ENCODE measurements at regions not wholly inside any gene's neighbourhood (a gene's known extent, or its start where the extent isn't known, plus 50 kb on each side); places are given as distances from the start of the nearest gene placed in this dataset.

DNA sequence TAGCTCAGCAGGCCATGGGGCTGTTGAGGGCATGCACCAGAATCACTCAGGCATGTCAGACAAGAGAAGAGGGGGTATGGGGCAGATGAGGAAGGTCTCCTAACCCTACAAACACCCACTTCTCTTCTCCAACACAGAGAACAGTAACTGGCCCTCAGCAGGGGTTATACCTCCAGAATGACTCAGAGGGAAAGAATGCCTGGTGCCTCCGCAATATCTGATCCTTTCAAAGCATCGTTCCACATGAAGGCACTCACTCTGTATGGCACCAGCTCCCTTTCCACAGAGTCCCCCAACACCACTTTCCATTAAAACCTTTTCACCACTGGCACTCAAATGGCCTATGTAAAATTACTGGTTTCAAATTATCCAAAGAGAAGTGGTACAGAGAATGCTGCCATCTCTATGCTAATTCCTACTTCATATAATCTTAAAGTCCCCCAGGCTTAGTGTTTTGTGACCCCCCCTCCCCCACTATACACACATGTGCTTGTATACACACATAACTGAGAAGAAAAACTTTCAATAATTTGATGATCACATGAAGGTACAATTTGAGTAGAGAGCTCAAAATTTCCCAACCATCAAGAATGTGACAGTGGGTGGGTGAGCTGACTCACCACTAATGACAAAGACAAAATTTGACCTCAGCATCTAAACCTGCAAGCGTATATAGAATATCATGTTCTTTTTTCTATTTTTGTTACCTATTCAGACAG, 91.5 kb downstream of the SIPA1L2 start:
- no peak overlapping the region for H3K4me3 ChIP-seq (ENCODE audit: low read depth in 1 of 2, low read length in 1 of 2)
- H3K4me1 ChIP-seq (ENCODE audit: control insufficient read depth in 1 of 2, insufficient read depth in 1 of 2, low read depth in 1 of 2, low read length in 1 of 2) = no peaks in the 10 kb centered on the region
- H3K9me3 ChIP-seq = no peaks in the 10 kb centered on the region
- no peak overlapping the region for H3K27ac ChIP-seq
- H3K27me3 ChIP-seq = no peaks in the 10 kb centered on the region
- TF ChIP-seq, protein P1, sequence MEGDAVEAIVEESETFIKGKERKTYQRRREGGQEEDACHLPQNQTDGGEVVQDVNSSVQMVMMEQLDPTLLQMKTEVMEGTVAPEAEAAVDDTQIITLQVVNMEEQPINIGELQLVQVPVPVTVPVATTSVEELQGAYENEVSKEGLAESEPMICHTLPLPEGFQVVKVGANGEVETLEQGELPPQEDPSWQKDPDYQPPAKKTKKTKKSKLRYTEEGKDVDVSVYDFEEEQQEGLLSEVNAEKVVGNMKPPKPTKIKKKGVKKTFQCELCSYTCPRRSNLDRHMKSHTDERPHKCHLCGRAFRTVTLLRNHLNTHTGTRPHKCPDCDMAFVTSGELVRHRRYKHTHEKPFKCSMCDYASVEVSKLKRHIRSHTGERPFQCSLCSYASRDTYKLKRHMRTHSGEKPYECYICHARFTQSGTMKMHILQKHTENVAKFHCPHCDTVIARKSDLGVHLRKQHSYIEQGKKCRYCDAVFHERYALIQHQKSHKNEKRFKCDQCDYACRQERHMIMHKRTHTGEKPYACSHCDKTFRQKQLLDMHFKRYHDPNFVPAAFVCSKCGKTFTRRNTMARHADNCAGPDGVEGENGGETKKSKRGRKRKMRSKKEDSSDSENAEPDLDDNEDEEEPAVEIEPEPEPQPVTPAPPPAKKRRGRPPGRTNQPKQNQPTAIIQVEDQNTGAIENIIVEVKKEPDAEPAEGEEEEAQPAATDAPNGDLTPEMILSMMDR (IDR thresholded peaks at IDR 0.05) = no peak
- H3K36me3 ChIP-seq = no peaks in the 10 kb centered on the region

DNA sequence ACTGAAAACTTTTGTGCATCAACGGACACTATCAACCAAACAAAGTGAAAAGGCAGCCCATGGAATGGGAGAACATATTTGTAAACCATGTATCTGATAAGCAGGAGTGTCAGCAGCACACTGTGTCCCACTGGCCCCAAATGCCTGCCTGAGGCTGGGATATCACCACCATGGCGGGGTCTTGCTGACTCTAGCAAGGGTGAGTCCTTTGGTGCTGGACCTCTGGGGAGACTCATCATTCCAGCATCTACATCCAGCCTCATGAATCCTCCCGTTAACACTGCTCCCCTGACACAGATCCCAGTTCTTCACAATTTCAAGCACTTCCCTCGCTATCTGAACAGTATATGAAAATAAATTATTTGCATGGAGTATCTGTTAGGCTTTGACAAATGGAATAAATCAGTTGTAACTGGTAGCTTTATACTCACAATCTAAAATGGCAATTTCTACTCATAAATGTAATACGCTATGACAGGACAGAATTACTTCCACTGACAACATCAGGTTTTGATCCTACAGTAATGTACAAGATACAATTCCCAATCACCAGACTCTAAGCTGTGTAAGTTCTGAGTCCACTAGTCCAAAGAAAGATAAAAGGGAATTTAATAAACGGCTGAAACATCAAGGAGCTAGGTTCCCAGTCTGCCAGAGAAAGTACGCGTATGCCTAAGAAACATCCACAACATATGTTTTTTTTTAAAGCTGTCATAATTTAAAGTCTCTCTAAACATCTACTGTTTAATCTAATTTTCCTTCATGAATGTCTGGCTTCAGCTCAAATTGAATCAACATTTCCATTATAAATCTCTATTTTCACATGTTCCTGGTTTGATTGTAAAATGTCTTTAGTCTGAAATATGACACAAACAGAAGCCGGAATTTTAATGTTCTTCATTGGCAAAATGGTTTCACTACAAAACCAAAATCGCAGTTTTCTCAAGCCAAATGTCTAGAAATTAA, 95.1 kb downstream of the SIPA1L2 start:
- H3K27me3 ChIP-seq = no peaks in the 10 kb centered on the region
- peaks cover 2% of the 10 kb centered on the region in 2 experiments for H3K4me1 ChIP-seq (ENCODE audit: control insufficient read depth in 1 of 2, insufficient read depth in 1 of 2, low read depth in 1 of 2, low read length in 1 of 2)
- no peak overlapping the region for H3K4me3 ChIP-seq (ENCODE audit: low read depth in 1 of 2, low read length in 1 of 2)
- TF ChIP-seq, protein P1 (IDR thresholded peaks at IDR 0.05) = no peak
- H3K27ac ChIP-seq = no peak overlapping the region
- H3K36me3 ChIP-seq = no peaks in the 10 kb centered on the region
- H3K9me3 ChIP-seq = no peaks in the 10 kb centered on the region

DNA sequence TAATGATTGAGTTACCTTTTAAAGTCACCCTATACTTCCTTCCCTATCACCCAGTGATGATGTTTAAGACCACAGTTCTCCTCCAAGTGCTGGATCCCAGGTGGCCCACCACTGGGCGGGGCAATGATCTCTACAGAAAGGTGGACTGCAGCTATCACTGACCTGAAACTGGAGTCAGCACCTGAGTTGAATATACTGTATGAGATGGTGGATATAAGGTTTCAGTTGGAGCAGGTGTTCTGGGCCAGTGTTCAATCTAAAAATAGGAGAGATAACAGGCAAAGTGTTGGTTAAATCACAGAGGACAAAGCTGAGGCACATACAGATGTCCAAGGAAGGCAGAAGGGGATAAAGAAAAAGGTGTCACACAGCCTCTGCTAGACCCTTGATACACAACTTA, 96.6 kb downstream of the SIPA1L2 start:
- Histone ChIP-seq H3K27me3 (no peaks in the 10 kb centered on the region), H3K4me3 (ENCODE audit: low read depth in 1 of 2, low read length in 1 of 2) (no peak overlapping the region)
- TF ChIP-seq, protein P1 (IDR thresholded peaks at IDR 0.05) = no peak

DNA sequence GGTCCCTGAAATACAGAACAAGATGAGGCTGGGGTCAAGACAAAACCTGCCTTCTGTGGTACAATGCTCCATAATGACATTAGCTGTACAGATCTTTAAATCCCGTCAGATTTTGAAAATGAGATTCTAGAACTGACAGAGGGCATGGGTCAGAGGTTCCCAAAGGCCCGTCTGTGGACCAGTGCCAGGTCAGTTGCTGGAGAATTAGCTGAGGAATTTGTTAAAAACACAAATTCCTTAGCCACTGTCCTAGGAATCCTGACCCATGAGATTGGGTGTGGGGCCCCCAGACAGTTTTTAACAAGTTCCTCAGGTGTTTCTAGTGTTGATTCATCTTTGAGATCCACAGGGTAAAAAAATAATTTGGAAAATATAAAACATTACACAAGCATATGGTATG, 97.0 kb downstream of the SIPA1L2 start:
- Histone ChIP-seq H3K9me3 (no peaks in the 10 kb centered on the region), H3K4me3 (ENCODE audit: low read depth in 1 of 2, low read length in 1 of 2) (no peak overlapping the region), H3K27me3 (no peaks in the 10 kb centered on the region), H3K36me3 (no peaks in the 10 kb centered on the region), H3K4me1 (ENCODE audit: control insufficient read depth in 1 of 2, insufficient read depth in 1 of 2, low read depth in 1 of 2, low read length in 1 of 2) (peaks cover 8% of the 10 kb centered on the region in 2 experiments), H3K27ac (no peak overlapping the region)
- TF ChIP-seq, protein P1 (IDR thresholded peaks at IDR 0.05) = no peak

More for the DNA sequence above, 96.6 kb downstream of the SIPA1L2 start:
- H3K4me1 ChIP-seq (ENCODE audit: control insufficient read depth in 1 of 2, insufficient read depth in 1 of 2, low read depth in 1 of 2, low read length in 1 of 2) = peaks cover 8% of the 10 kb centered on the region in 2 experiments
- H3K27ac ChIP-seq = no peak overlapping the region
- no peaks in the 10 kb centered on the region for H3K36me3 ChIP-seq
- no peaks in the 10 kb centered on the region for H3K9me3 ChIP-seq

DNA sequence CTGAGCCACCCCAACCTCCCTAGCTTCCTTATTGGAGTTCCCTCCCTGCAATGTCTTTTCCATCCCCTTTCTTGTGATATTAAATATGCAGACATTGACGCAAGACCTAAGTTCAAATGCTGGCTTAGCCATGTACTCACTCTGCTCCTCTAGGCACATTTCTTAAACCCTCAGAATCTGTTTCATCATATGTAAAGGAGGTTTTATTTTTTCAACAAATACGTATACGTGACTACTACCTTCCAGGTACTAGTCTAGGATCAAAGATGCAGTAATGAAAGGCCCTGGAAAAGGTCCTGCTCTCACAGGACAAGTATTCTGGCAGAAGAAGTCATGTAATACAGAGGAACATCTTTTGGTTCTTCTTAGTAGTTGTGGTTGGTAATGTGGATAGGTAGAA, 98.6 kb downstream of the SIPA1L2 start:
- no peak overlapping the region for H3K4me3 ChIP-seq (ENCODE audit: low read depth in 1 of 2, low read length in 1 of 2)
- peaks cover 8% of the 10 kb centered on the region in 2 experiments for H3K4me1 ChIP-seq (ENCODE audit: control insufficient read depth in 1 of 2, insufficient read depth in 1 of 2, low read depth in 1 of 2, low read length in 1 of 2)
- no peaks in the 10 kb centered on the region for H3K27me3 ChIP-seq
- H3K9me3 ChIP-seq = no peaks in the 10 kb centered on the region
- H3K36me3 ChIP-seq = no peaks in the 10 kb centered on the region
- TF ChIP-seq, protein P1 (IDR thresholded peaks at IDR 0.05) = no peak
- H3K27ac ChIP-seq = no peak overlapping the region
